ENCODE measurements at regions not wholly inside any gene's neighbourhood (a gene's known extent, or its start where the extent isn't known, plus 50 kb on each side); places are given as distances from the start of the nearest gene placed in this dataset.
"Not testable (repeated sequence)": the region's sequence is repeated elsewhere in the genome, so short reads cannot be mapped to it uniquely, and the experiment has no call there.

DNA sequence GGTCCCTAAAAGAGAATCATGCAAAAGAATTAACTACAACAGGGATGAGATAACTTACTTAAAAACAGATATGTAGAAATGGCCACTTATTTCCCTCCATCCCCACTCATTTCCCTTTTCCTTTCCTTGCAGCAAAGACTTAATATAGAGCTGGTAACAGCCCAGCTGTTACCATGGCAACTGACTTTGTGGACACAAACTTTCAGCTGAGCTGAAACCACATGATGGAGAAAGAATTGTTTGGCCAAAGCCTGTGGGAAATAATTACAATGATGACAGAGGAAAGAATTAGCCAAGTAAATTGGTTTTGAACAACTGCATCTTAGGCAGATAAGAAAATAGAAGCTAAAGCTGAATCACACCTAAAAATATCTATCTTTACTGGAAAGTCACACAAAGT is 364.9 kb downstream of the GALC start:
- no peak for DNase-seq

DNA sequence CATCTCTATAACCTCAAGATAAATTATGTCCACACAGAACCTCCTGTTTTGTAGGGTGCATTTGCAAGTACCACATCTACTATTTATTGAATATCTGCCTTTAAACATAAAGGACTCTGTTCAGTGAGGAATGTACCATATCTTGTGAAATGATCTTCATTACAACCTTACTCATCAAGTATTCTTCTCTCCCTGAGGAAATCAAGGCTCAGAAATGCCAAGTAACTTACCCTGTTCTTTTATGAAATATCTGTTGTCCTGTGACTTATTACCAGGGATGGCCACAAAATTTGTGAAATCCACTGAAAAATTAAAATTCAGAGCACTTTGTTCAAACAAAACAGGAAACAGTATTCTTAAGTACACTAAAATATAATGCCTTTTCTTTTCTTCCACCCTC is 366.7 kb downstream of the GALC start:
- no peak for DNase-seq

DNA sequence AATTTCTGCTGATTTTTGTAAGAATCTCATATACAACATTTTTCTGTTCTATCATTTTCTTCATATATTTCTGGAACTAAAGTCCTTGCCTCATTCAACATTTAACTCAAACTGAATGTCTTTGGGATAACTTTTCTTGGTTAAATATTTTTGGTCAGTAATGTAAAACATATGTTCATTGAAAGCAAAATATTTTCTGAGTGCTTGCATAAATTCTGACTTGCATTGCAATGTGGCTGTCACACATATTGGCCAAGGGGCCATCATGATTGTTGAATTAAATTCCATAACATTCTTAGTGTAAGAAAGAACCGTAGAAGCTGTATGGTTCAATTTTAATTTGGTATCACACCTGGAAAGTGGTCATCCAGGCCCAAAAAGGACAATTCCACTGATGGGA is 369.4 kb downstream of the GALC start:
- no peak for DNase-seq

DNA sequence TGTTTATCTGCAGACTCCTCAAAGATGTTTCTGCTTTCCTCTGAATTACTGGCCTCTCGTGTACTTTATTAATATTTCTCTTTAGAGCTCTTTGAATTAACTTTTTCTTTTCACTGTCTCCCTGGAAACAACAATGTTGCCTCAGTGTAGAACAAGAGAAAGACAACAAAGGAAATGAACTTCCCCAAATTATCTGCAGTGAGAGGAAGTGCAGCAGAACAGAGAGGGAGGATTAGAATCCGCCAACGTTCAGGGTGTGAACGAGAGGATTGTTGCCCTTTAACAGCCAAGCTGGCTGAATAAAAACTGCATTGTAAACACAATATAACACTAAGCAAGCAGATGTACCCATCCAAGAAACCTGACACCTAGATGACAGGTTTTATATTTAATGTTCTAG is 375.9 kb downstream of the GALC start:
- DNase-seq, result no peak

DNA sequence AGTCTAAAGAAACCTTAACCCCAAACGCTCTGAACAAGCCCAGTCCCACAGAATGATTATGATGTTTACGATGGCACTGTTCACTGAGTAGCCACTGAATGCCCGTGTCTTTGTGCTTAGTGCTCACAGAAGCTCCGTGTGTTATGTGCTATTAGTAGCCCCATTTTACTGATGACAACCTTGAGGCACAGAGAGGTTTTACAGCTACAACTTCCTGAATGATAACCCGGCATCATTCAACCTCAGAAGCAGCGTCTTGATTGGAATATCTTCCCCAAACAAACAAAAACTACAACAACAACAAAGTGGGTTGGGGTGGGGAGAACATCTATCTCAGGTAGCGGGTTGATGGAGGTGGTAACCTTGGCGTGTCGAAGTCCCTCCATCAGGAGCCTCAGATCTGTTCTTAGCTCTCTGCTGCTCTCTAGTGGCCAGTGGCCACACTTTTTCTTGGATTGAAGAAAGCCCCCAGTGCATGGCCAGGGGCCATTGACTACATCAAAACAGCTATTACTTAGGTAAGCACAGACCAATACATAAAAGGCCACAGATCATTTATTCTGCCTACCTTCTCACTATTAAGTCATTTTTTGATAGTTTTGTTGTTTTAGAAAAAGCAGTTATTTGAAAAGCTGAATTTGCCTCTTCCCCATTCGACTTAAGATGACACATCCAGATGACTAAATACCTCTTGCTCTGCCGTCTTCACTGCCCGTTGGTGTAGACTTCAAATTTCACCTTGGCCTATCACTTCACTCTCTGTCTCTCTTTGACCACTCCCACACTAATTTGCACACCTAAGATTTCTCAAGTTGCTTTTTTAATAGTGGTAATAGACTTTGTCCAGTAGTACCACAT is 376.9 kb downstream of the GALC start:
- DNase-seq, result no peak

DNA sequence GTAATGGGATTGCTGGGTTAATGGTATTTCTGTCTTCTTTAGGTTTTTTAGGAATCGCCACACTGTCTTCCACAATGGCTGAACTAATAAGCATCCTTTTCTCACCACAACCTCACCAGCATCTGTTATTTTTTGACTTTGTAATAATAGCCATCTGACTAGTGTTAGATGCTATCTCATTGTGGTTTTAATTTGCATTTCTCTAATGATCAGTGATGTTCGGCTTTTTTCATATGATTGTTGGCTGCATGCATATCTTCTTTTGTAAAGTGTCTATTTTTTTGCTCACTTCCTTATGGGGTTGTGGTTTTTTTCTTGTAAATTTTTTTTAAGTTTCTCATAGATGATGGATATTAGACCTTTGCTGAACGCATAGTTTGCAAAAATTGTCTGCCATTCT is 377.9 kb downstream of the GALC start:
- no peak for DNase-seq

DNA sequence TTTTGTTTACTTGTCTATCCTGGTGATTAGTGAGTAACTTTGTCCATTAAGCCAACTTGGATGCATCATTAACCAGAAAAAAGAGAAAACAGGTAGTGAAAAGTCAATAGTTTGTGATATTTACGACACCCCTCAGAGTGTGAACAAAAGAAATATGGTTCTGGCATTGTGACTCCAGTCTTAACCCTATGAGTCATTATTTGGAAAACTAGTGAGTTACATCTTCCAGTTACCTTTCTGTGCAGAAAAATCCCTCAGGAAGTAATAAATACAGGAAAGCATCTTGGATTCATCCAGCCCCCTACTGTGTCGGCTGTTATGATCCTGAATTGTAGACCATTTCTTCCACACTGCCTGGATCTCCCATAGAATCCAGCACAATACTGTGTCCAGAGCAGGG is 379.1 kb downstream of the GALC start:
- DNase-seq, result no peak

DNA sequence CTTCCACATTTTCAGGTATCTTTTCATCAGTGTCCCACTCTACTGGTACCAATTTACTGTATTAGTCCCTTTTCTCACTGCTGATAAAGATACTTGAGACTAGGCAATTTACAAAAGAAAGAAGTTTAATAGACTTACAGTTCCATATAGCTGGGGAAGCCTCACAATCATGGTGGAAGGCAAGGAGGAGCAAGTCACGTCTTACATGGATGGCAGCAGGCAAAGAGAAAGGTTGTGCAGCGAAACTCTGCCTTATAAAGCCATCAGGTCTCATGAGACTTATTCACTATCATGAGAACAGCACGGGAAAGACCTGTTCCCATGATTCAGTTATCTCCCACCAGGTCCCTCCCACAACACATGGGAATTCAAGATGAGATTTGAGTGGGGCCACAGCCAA is 385.9 kb downstream of the GALC start:
- DNase-seq, result not testable (repeated sequence)

DNA sequence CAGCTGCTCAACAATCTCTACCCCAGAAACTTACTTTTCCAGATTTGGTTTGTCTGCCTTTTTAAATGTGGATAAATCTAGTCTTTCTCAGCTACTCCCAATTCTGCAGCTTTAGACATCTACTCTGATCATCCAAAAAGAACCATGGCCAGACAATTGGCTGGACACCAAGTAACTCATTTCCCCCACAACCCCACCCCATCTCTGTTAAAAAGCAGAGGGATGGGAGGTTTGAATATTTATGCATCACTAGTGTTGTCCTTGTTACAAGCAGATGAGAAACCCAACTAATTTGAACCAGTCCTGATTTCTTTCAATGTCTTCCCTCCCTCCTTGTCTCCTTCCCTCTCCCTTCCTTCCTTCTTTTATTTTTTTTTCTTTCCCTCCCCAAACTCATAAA is 391.9 kb downstream of the GALC start:
- DNase-seq, result no peak

DNA sequence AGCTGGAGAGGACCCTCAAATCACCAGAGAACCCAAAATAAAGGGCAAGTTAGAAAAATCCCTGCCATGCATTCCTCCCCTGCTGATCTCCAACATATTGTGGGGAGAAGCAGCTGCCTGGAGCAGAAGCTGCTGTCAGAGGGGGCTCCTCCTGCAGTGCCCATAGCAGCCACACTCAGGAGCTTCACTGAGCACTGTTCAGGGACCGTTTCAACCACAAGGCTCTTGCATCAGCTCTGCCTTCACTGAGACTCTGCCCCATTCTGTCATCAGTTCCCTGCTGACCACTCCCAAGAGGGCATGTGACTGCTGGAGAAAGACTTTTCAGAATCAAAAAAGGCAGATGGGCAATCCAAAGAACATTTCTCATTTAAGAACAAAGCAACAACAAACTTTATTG is 392.7 kb downstream of the GALC start:
- DNase-seq, result no peak

DNA sequence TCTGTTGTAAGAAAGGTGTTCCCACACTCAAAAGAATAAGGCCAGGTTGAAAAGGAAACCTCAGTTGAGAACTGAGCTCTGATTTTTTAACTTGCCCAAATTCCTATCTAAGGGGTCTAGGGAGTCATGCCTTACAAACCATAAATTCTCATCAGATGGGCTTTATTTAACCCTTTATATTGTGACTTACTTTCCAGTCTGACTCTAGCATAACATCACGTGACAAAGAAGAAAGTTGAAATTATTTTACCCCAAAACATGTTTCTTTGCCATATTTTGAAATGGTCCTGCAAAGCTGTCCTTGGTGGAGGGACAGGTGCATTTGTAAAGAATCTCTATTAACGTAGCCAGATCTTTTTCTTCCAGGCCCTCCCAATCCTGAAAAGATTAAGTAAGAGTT is 411.7 kb downstream of the GALC start:
- no peak for DNase-seq

DNA sequence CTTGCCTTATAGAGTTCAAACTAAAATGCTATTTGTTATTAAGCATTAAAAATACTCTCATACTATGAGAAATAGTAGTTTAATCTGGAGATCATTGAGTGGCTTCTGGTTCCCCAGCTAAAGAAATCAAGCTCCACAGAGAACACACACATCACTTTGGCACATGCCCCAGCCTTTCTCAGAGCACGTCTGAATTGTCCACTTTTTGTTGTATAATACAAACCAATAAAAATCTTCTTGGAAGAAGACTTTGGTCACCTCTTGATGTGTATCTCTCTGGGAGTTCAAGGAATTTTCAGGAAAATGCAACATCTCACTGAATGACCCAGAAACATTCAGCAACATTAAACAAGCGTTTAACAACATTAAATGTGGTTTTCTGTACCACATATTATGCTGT is 413.9 kb downstream of the GALC start:
- no peak for DNase-seq

DNA sequence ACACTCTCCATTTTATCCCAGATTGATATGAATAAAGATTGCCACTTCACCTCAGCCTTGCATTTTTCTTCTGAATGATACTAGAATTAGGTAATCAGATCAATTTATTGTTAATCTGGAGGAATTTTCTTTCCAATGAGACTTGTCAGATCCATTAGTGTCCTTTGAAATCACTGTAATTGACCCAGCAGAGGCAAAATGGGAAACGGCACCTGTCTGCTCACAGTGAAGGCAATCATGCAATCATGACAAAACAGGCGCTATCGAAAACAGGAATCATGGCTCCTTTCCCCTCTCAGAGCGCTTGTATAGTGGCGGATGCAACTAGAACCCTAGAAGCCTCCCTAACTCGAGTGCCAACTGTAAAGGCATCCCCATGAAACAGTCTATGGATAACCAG is 417.6 kb downstream of the GALC start:
- DNase-seq, result no peak

DNA sequence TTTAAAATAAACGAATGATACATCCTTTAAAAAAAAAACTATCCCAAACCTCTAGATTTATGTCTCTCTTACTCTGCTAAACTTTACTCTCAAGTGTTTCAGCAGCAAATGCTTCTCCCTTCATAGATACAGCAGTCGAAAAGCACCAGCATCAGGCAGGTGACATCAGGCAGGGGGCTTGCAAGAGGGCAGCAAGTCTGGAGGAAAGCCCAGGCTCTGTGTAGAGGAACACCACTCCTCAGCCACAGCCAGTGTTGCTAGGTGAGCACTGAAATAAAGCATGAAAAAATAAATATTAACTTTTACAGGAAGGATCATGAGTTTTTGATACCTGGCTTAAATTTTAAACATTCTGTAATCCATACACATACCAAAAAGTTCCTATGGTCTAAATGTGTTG is 419.4 kb downstream of the GALC start:
- DNase-seq, result no peak

DNA sequence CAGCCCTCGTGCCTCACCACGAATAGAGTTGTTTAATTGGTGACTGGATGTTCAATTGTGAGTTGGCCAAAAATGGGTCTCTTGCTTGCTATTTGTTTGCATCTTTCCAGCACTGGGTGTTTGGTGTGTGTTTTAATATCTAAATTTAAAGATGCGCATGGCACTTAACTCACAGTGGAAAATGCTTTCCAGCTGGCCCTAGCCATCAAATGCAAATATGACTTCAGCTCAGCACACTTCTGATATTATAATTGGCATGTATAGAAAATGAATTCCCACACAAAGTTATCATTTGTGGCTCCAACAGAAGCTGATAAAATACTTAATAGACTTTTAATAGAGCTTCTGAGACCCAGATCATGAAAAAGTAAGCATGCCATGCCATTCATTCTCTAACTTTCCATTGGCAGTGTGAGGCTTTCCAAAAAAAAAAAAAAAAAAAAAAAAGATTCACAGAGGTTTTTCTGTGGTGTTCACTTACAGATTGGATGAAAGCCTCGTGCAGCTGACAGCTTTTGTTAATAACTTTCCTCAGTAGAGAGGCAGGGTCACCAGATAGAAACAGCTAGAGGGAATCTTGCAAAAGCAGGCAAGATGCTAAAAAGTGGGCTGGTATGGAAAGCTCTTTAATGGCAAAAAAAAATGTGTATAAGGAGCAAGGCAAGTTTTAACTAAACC is 425.2 kb downstream of the GALC start:
- no peak for DNase-seq

DNA sequence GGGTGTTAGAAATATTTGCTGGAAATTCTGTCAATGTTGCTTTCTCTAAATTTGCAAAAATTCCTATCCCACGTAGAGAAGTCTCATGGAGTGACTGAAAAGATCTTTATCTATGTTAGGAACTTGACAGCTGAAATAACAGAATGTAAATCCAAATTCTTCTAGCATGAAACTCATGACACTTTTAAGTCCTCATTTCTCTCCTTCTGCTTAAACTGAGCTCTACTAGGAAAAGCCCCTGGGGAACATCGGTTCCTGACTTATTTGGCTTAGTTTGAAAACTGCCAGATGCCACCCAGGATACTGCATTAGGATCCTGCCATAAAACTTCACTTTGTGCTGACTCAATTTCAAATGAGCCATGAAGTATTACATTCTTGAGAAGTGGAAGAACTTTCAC is 426.0 kb downstream of the GALC start:
- DNase-seq, result no peak

DNA sequence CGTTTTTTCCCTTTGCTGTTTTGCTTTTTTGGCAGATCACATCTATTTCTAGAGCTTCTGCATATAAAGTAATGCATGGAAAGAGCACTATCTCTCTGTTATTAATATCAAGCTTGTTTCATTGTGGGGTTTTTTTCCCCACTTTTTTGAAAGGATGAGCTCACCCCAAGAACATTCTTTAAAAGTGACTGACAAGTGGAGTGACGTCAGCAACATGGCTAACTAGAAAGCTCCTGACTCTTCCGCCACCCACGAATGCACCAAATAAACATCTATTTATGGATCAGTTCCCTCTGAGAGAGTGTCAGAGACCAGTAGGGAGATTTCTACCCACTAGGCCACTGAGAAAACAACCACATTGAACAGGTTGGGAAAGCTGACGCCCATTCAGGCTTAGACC is 445.4 kb downstream of the GALC start:
- no peak for DNase-seq

DNA sequence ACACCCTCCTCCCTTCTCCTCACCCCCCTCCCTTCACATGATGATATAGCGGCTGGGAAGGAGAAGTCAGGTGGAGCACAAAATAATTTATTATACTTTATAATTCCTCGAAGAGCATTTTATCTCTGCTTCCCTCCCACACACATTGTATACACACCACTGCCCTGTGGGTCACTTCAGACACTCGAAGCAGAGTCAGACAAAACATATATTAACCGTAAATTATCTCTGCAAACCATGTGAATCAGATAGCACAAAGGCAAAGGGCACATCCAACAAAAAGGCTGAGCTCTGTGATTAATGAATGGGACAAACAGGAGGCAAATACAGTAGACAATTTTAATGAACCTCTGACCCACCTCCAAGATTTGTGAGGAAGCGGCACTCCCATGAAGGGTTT is 450.7 kb downstream of the GALC start:
- DNase-seq, result no peak

DNA sequence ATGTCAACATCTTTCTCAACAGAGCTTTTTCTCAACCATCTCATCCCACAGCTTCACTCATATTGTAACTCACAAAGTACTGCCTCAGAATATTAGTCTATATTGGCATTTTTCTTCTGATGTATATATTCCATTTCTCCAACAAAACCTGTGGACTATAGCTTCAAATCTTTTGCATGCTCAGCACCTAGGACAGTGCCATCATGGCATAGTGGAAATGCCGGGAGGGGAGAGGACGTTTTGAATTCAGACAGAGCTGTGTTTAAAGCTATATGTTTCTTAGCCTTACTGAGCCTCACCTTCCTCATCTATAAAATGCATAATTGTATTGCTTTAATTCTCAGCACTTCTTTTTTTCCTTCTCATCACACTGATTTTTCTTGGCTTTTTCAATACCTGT is 452.6 kb downstream of the GALC start:
- no peak for DNase-seq

DNA sequence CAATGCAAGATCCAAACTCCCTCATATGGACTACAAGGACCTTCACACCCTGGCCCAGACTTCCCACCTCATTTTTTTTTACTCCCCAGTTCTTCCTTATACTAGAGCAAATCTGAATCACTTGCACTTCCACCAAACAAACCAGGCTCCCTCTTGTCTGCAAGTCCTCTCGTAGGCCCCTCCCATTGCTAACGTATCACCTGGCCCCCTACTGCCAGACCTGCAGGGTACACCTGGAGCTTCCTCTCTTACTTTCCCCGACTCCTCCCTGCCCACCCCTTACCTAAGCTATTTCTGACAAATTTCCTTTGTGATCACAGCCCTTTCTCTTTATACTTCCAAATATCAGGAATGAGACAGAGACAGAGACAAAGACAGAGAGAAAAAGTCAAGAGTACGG is 463.9 kb downstream of the GALC start:
- DNase-seq, result no peak

DNA sequence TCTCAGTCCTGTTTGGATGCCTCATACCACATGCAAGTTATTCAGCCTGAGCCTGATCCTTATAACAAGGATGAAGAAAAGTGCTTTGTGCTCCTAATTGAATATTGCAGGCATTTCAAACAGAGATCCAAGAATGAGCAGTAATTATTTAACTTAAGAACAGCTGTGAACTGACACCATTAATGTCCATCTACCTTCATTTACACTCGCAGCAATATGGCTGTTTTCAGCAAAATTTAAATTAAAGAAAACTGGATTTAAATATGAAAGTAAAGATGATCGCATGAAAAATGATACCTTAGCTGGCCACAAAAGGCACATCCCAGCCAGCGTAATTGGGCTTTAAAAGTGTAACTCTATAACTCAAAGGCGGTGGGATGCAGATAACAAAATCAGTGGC is 466.3 kb downstream of the GALC start:
- DNase-seq, result no peak

DNA sequence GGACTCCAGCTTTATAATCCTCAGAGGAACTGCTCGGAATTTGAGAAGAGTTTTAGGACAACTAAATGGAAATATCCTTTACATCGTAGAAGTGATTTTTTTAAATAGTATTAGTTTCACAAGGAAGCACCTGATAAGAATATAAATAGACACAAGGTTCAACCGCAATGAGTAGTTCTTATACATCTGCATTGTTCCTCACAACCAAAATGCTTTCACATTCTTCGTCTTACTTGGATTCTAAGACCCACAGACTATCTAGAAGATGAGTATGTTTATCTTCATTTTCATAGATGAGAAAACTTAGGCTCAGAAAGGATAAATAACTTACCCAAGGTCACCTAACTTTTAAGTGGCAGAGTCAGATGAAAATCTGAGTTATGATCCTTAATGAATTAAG is 469.0 kb downstream of the GALC start:
- no peak for DNase-seq

DNA sequence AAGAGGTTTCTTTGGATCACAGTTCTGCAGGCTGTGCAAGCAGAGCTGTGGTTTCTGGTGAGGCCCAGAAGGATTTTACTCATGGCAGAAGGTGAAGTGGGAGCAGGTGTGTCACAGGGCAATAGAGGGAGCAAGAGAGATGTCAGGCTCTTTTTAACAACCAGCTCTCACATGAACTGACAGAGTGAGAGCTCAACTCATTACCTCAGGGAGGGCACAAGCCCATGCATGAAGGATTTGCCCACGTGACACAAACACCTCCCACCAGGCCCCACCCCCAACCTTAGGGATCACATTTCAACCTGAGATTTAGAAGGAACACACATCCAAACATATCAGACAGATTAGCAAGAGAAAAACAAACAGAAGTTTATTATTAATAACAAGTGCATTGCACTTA is 470.4 kb downstream of the GALC start:
- DNase-seq, result no peak

DNA sequence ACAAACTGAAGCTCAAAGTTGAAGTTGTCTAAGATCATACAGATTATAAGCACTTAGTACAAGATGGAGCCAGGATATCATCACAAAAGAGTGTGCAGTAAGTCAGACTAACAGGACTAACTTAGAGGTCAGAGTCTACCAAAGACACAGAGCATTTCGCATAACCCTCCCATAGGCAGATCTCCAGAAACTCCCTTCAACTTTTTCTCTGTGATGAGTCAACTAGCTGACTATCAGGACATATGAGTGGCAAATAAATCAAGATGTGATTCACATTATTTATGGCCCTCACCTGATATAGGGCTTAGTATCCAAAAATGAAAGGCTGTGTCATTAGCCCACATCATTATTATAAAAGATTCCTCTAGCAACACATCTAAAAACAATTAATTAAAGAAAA is 484.6 kb downstream of the GALC start:
- no peak for DNase-seq

DNA sequence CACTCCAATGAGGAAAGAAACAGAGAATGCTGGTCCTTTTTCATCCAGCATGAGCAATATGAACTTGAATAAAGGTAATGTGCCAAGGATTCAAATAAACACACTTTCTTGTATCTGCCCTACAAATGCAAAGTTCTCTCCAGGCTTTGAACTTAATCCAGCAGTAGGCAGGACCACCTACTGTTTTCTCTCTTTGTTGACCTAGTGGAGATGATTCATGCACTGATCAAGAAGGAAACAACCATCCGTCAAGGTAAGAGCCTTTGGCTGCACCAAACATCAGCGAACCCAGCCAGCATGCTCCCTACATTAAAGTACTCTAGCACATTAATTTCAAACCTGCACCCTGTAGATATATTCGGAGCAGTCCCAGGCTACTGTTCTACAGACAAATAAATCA is 489.3 kb downstream of the GALC start:
- no peak for DNase-seq
